ENCODE measurements at regions not wholly inside any gene's neighbourhood (a gene's known extent, or its start where the extent isn't known, plus 50 kb on each side); places are given as distances from the start of the nearest gene placed in this dataset.

GRCh38 chr6:170164271-170164900, 126.5 kb downstream of the DLL1 start (continued):
- TF ChIP-seq ZNF462 (CRISPR knock-in tag; IDR thresholded peaks at IDR 0.05) (no peak), ZNF331 (CRISPR knock-in tag; IDR thresholded peaks at IDR 0.05; ENCODE audit: low read depth) (no peak), JUNB (IDR thresholded peaks at IDR 0.05; ENCODE audit: unreplicated experiment) (no peak), EZH2phosphoT487 (IDR thresholded peaks at IDR 0.05; ENCODE audit: unreplicated experiment) (no peak), REST (IDR thresholded peaks at IDR 0.05; ENCODE audit: unreplicated experiment) (no peak), STAT1 (IDR thresholded peaks at IDR 0.05; ENCODE audit: unreplicated experiment) (no peak), POLR2AphosphoS5 (IDR thresholded peaks at IDR 0.05; ENCODE audit: low read depth) (no peak)

Measured in GM23338 (cell line).